T-cell (primary cell): ENCODE measurements at regions not wholly inside any gene's neighbourhood (a gene's known extent, or its start where the extent isn't known, plus 50 kb on each side); places are given as distances from the start of the nearest gene placed in this dataset.

Source experiments
- ATAC-seq, 4 experiments: fragments of 200-7000 bp in 3 of 4; fragments of 150-1000 bp in 1 of 4; cut with Tn5 transposase; replicated peaks in 1 of 4; 1 replicate in 3 of 4; 2 replicates in 1 of 4; pipeline ENCODE4 v1.10.0; 2021; ENCODE audit warnings: moderate library complexity in 3 of 4, mild to moderate bottlenecking in 2 of 4, moderate number of reproducible peaks in 1 of 4
- CTCF ChIA-PET, 2 donors: fragments of 300-600 bp; sonication (Branson Sonifier 250); formaldehyde crosslinking; loops; one replicate each; lab custom pipeline; 2022; ENCODE audit warnings: antibody characterized with exemption in 2 of 2; lab: Charles Lee
- POLR2A ChIA-PET, 2 donors: fragments of 300-600 bp; sonication (Branson Sonifier 250); formaldehyde crosslinking; loops; one replicate each; lab custom pipeline; 2022; ENCODE audit warnings: antibody characterized with exemption in 2 of 2; lab: Charles Lee
- DNase-seq, 35 experiments: peaks; one replicate each; pipeline versions ENCODE4 v3.0.0 to v3.0.0-alpha.2; 2013 to 2023
- H3K27ac ChIP-seq: one replicate; pipeline ENCODE4 v1.5.1; 2013; ENCODE audit warnings: low read length
- H3K27me3 ChIP-seq, 2 experiments: replicated peaks in 1 of 2; 1 replicate in 1 of 2; 2 replicates in 1 of 2; pipeline versions ENCODE4 v1.6.1 to v1.7.0; 2013; ENCODE audit warnings: low read length in 1 of 2, mixed read lengths in 1 of 2; ENCODE audit not compliant: control insufficient read depth in 2 of 2, insufficient read depth in 2 of 2; ENCODE audit errors: extremely low read depth in 1 of 2
- H3K36me3 ChIP-seq, 2 donors: 1 replicate in 1 of 2; 2 replicates in 1 of 2; pipeline versions ENCODE4 v1.6.1 to v1.7.0; 2013; ENCODE audit warnings: low read length in 1 of 2; ENCODE audit not compliant: control insufficient read depth in 2 of 2, insufficient read depth in 1 of 2; ENCODE audit errors: extremely low read depth in 1 of 2
- H3K4me1 ChIP-seq, 2 experiments: 1 replicate in 1 of 2; 2 replicates in 1 of 2; pipeline versions ENCODE4 v1.6.1 to v1.7.0; 2013; ENCODE audit warnings: low read length in 2 of 2, mixed read lengths in 1 of 2; ENCODE audit not compliant: insufficient read depth in 2 of 2, control insufficient read depth in 1 of 2; ENCODE audit errors: extremely low read depth in 1 of 2
- H3K4me3 ChIP-seq, 2 donors: 1 replicate in 1 of 2; 2 replicates in 1 of 2; pipeline versions ENCODE4 v1.5.1 to v1.7.0; 2013; ENCODE audit warnings: mild to moderate bottlenecking in 2 of 2, low read length in 1 of 2, moderate library complexity in 1 of 2; ENCODE audit not compliant: control insufficient read depth in 1 of 2; ENCODE audit errors: extremely low read depth in 1 of 2
- H3K9me3 ChIP-seq: 2 replicates; pipeline ENCODE4 v1.7.0; 2013
- H3K27ac Mint-ChIP-seq, 2 donors: one replicate each; pipeline ENCODE4 v1.8.0; 2020 to 2021; ENCODE audit warnings: mild to moderate bottlenecking in 2 of 2, mixed read lengths in 2 of 2
- H3K27me3 Mint-ChIP-seq, 2 donors: one replicate each; pipeline ENCODE4 v1.8.0; 2021 to 2022; ENCODE audit warnings: mixed read lengths in 2 of 2
- H3K36me3 Mint-ChIP-seq: one replicate; pipeline ENCODE4 v1.8.0; 2021; ENCODE audit warnings: mixed read lengths
- H3K4me1 Mint-ChIP-seq, 3 donors: one replicate each; pipeline ENCODE4 v1.8.0; 2020 to 2022; ENCODE audit warnings: mixed read lengths in 3 of 3, mild to moderate bottlenecking in 1 of 3
- H3K4me3 Mint-ChIP-seq, 3 donors: one replicate each; pipeline ENCODE4 v1.8.0; 2020 to 2022; ENCODE audit warnings: mild to moderate bottlenecking in 3 of 3, mixed read lengths in 3 of 3, moderate library complexity in 3 of 3
- H3K9me3 Mint-ChIP-seq, 3 donors: one replicate each; pipeline ENCODE4 v1.8.0; 2020 to 2022; ENCODE audit warnings: mixed read lengths in 3 of 3
- WGBS: methylation state at CpG from one replicate; pipeline ENCODE4 v1.1.5; 2013; ENCODE audit warnings: missing lambda C conversion rate; ENCODE audit not compliant: insufficient coverage; 5-methylcytosine and 5-hydroxymethylcytosine counted together

DNA sequence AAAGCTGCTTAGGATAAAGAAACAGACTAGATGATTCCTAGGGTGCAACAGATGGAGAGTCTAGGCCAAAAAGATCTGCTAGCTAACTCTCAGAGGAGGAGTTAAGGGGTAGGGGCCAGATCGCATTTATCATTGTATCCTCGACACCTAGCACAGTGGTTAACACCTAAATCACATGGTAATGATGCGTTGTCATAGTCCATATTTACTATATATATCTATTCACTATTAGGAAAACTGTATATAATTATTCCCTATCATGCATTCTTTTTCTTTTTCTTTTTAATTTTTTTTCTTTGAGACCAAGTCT lies 92.8 kb upstream of the SLC44A1 start:
- H3K9me3 Mint-ChIP-seq: no peaks in the 10 kb centered on the region
- H3K4me1 ChIP-seq: peaks cover 2 to 3% of the 10 kb centered on the region in 2 experiments
- DNase-seq: no peak
- no peaks in the 10 kb centered on the region for H3K36me3 ChIP-seq
- WGBS: no CpG with 5 or more reads among the region's 3 CpGs
- no peaks in the 10 kb centered on the region for H3K36me3 Mint-ChIP-seq
- no peak overlapping the region for H3K27ac Mint-ChIP-seq
- no peaks in the 10 kb centered on the region for H3K27me3 ChIP-seq
- ATAC-seq: no peak
- POLR2A ChIA-PET: no interaction called here
- no peaks in the 10 kb centered on the region for H3K9me3 ChIP-seq
- no peak overlapping the region for H3K27ac ChIP-seq
- no peak overlapping the region for H3K4me3 ChIP-seq
- no peaks in the 10 kb centered on the region for H3K27me3 Mint-ChIP-seq
- H3K4me1 Mint-ChIP-seq: peaks cover 15 to 28% (median 23%) of the 10 kb centered on the region in 3 donors
- CTCF ChIA-PET: interaction anchor here (0.6 to 1.0 kb wide), 2 partner anchors 288 to 289 kb away, joined by 3 to 5 read pairs; no protein-coding TSS in a partner anchor
- no peak overlapping the region for H3K4me3 Mint-ChIP-seq

DNA sequence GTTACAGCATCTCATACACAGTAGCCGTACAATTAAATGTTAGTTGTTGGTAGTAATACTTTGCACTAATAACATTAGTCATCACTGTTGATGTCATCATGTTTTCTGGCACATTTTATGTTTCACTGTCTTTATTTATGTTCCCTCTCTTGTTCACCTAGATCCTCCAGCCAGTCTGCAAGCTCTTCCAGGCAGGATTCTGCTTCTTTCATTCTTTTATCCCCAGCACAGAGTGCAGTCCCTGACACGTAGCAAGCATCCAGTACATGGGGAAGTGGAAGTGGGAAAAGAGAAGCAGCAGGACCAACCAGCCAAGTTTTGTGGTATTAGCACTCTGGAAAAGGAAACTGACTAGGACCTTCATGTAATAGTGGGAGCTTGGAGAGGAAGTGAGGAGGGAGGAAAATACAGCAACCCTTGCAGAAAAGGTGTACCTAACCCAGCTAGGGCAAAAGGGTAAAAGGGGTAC lies 89.7 kb upstream of the SLC44A1 start:
- H3K4me1 ChIP-seq: peaks cover 6% of the 10 kb centered on the region in 2 experiments
- no peak for DNase-seq
- Mint-ChIP-seq H3K27ac (no peak overlapping the region), H3K9me3 (no peaks in the 10 kb centered on the region), H3K4me3 (no peak overlapping the region), H3K4me1 (peaks cover 22 to 28% (median 27%) of the 10 kb centered on the region in 3 donors), H3K27me3 (peaks cover 0 to 2% of the 10 kb centered on the region in 2 donors), H3K36me3 (no peaks in the 10 kb centered on the region)
- ChIA-PET CTCF (interaction anchor here (0.6 to 2.6 kb wide), 5 partner anchors 15 to 291 kb away, joined by 3 to 12 read pairs (median 3); no protein-coding TSS in a partner anchor), POLR2A (no interaction called here)
- H3K27me3 ChIP-seq: peaks cover 0 to 2% of the 10 kb centered on the region in 2 experiments
- H3K9me3 ChIP-seq: no peaks in the 10 kb centered on the region
- no peaks in the 10 kb centered on the region for H3K36me3 ChIP-seq
- no peak overlapping the region for H3K27ac ChIP-seq
- no peak overlapping the region for H3K4me3 ChIP-seq
- no peak for ATAC-seq
- WGBS: no CpG with 5 or more reads among the region's 2 CpGs

DNA sequence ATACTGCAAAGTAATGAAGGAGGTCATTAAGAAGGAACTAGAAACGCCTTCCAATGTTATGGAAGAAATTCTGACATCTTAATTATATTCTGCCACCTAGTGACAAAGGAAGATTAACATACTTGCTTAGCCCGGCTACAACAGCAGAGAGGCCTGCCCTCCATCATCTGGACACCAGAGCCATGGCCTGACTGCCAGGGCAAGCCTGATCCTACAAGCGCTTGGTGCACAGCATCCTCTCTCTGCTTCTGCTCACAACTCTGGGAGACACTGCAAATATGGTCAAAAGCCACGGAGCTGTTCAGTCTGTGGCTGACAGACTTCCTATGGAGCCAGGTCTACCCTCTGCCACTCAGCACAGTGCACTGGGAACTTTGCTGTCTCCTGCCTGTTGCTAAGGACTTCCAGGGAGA lies 87.3 kb upstream of the SLC44A1 start:
- Mint-ChIP-seq H3K36me3 (no peaks in the 10 kb centered on the region), H3K27ac (no peak overlapping the region), H3K9me3 (no peaks in the 10 kb centered on the region), H3K4me1 (peaks cover 15 to 17% (median 17%) of the 10 kb centered on the region in 3 donors), H3K27me3 (peaks cover 0 to 2% of the 10 kb centered on the region in 2 donors), H3K4me3 (no peak overlapping the region)
- Histone ChIP-seq H3K36me3 (no peaks in the 10 kb centered on the region), H3K27me3 (peaks cover 0 to 2% of the 10 kb centered on the region in 2 experiments), H3K4me3 (no peak overlapping the region), H3K9me3 (no peaks in the 10 kb centered on the region), H3K4me1 (peaks cover 6% of the 10 kb centered on the region in 2 experiments), H3K27ac (no peak overlapping the region)
- 22% methylated on average over 3 of the region's 4 CpGs for WGBS
- ChIA-PET CTCF (interaction anchor here (1.0 to 1.3 kb wide), 4 partner anchors 11 to 294 kb away, joined by 3 to 6 read pairs (median 6); no protein-coding TSS in a partner anchor), POLR2A (no interaction called here)
- ATAC-seq (peak; percentile 65 to 75 (median 68)), DNase-seq (peak in 12 of 35 experiments; percentile 1 to 56 (median 6))

DNA sequence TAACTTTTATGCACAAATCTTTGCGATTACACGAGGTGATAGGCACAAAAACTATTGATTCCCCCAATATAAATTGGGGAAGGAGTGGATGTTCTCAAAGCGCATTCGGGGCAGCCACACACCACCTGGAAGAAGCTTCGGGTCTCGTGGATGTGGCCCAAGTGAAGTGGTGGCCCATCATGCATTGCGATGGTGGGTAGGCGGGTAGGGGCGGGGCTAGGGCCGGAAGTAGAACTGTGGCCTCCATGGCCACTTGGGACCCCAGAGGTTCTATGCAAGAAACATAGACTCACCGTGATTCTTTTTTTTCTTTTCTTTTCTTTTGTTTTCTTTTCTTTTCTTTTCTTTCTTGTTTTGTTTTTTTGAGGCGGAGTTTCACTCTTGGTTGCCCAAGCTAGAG lies 86.4 kb upstream of the SLC44A1 start:
- Histone ChIP-seq H3K27ac (no peak overlapping the region), H3K4me1 (peaks cover 6% of the 10 kb centered on the region in 2 experiments), H3K36me3 (no peaks in the 10 kb centered on the region), H3K27me3 (peaks cover 0 to 2% of the 10 kb centered on the region in 2 experiments), H3K9me3 (no peaks in the 10 kb centered on the region), H3K4me3 (no peak overlapping the region)
- no peaks in the 10 kb centered on the region for H3K36me3 Mint-ChIP-seq
- no peak overlapping the region for H3K4me3 Mint-ChIP-seq
- DNase-seq (no peak), ATAC-seq (no peak)
- H3K9me3 Mint-ChIP-seq: no peaks in the 10 kb centered on the region
- ChIA-PET POLR2A (no interaction called here), CTCF (interaction anchor here (1.3 kb wide), 2 partner anchors 185 to 295 kb away, joined by 3 to 5 read pairs; no protein-coding TSS in a partner anchor)
- 86% methylated on average over 6 of the region's 12 CpGs for WGBS
- H3K27me3 Mint-ChIP-seq: peaks cover 0 to 2% of the 10 kb centered on the region in 2 donors
- peaks cover 15 to 17% (median 17%) of the 10 kb centered on the region in 3 donors for H3K4me1 Mint-ChIP-seq
- no peak overlapping the region for H3K27ac Mint-ChIP-seq

DNA sequence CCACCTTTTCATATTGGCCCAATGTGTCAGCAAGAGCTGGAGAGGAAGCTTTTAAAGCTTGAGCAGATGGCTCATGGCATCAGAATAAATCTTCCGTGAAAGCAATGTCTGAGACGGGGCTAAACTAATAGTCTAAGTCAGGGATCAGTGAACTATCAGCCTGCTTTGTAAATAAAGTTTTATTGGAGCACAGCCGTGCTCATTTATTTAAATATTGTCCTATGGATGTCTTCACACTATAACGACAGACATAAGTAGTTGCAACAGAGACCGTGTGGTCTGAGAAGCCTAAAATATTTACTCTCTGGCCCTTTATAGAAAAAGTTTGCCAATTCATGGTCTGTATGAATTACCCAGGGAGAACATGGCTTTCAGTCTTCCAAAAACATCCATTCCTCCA lies 85.6 kb upstream of the SLC44A1 start:
- Histone ChIP-seq H3K4me3 (no peak overlapping the region), H3K27ac (no peak overlapping the region), H3K9me3 (no peaks in the 10 kb centered on the region), H3K27me3 (peaks cover 0 to 2% of the 10 kb centered on the region in 2 experiments), H3K4me1 (peaks cover 6% of the 10 kb centered on the region in 2 experiments), H3K36me3 (no peaks in the 10 kb centered on the region)
- peaks cover 15 to 17% (median 17%) of the 10 kb centered on the region in 3 donors for H3K4me1 Mint-ChIP-seq
- CTCF ChIA-PET: interaction anchor here (0.6 to 1.3 kb wide), 6 partner anchors 52 to 296 kb away, joined by 3 to 5 read pairs (median 4); no protein-coding TSS in a partner anchor
- peaks cover 0 to 2% of the 10 kb centered on the region in 2 donors for H3K27me3 Mint-ChIP-seq
- no CpG with 5 or more reads among the region's 5 CpGs for WGBS
- H3K36me3 Mint-ChIP-seq: no peaks in the 10 kb centered on the region
- H3K4me3 Mint-ChIP-seq: no peak overlapping the region
- ATAC-seq: no peak
- no peak for DNase-seq
- no peaks in the 10 kb centered on the region for H3K9me3 Mint-ChIP-seq
- POLR2A ChIA-PET: interaction anchor here in 1 of 2 donors (0.5 kb wide), 1 partner anchor 265 kb away, joined by 9 read pairs; no protein-coding TSS in a partner anchor
- H3K27ac Mint-ChIP-seq: no peak overlapping the region

DNA sequence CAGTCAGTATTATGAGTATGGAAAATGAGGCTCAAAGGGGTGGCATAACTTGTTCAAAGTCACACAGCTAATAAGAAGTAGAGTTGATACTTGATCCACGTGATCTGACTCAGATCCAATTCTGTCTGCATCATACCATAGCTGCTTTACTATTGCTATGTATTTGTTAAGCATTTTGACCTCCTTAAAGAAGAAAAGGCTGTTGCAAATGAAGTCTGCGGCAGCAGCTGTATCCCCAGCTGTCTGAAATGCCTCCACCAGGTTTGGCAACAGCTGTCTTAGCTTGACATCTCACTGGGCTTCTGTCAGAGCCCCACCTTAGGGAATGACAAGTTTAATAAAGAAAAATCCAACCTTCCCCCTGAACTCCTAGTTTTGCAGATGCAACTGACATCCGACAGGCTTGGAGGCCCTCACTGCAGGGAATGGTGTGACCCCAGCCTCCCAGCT lies 75.6 kb upstream of the SLC44A1 start:
- Histone ChIP-seq H3K27me3 (no peaks in the 10 kb centered on the region), H3K4me1 (no peaks in the 10 kb centered on the region), H3K9me3 (no peaks in the 10 kb centered on the region), H3K36me3 (no peaks in the 10 kb centered on the region), H3K27ac (no peak overlapping the region), H3K4me3 (no peak overlapping the region)
- no peak overlapping the region for H3K4me3 Mint-ChIP-seq
- no peaks in the 10 kb centered on the region for H3K4me1 Mint-ChIP-seq
- ATAC-seq (no peak), DNase-seq (no peak)
- peaks cover 4 to 6% of the 10 kb centered on the region in 2 donors for H3K27me3 Mint-ChIP-seq
- CTCF ChIA-PET: no interaction called here
- H3K36me3 Mint-ChIP-seq: no peaks in the 10 kb centered on the region
- H3K9me3 Mint-ChIP-seq: no peaks in the 10 kb centered on the region
- H3K27ac Mint-ChIP-seq: no peak overlapping the region
- POLR2A ChIA-PET: no interaction called here
- WGBS: 100% methylated on average over 1 of the region's 3 CpGs
